ENCODE measurements at regions not wholly inside any gene's neighbourhood (a gene's known extent, or its start where the extent isn't known, plus 50 kb on each side); places are given as distances from the start of the nearest gene placed in this dataset.

- H3K27ac ChIP-seq (ENCODE audit: low read length) = no peak overlapping the region
Observed at GRCh38 chr10:113991091-113991860, 52.4 kb upstream of the ADRB1 start.

More at GRCh38 chr10:113991091-113991860, 52.4 kb upstream of the ADRB1 start:
- no peak overlapping the region for H3K4me3 ChIP-seq (ENCODE audit: low read length)
- TF ChIP-seq CTCF (IDR thresholded peaks at IDR 0.05; ENCODE audit: poor library complexity, severe bottlenecking) (no peak), REST (IDR thresholded peaks at IDR 0.05; ENCODE audit: borderline replicate concordance) (no peak), EP300 (conservative IDR thresholded peaks at IDR 0.05; ENCODE audit: poor library complexity, severe bottlenecking) (no peak), EZH2 (IDR thresholded peaks at IDR 0.05; ENCODE audit: borderline replicate concordance, insufficient read depth, low read length, poor library complexity, severe bottlenecking) (no peak), TAF1 (IDR thresholded peaks at IDR 0.05; ENCODE audit: low read depth) (no peak), MXI1 (conservative IDR thresholded peaks at IDR 0.05; ENCODE audit: poor library complexity, severe bottlenecking) (no peak), SMC3 (conservative IDR thresholded peaks at IDR 0.05; ENCODE audit: poor library complexity) (no peak), RAD21 (conservative IDR thresholded peaks at IDR 0.05) (no peak), POLR2AphosphoS5 (IDR thresholded peaks at IDR 0.05) (no peak)
- no peaks in the 10 kb centered on the region for H3K36me3 ChIP-seq (ENCODE audit: insufficient read depth, low read length)
- H3F3A ChIP-seq (ENCODE audit: insufficient read depth, low read length, poor library complexity, severe bottlenecking) = no peaks in the 10 kb centered on the region
- H3K79me2 ChIP-seq (replicated peaks; ENCODE audit: insufficient read depth, low read length) = no peaks in the 10 kb centered on the region
- no peak overlapping the region for H2AFZ ChIP-seq (ENCODE audit: low read depth, low read length)
- H3K9ac ChIP-seq (ENCODE audit: low read length) = no peak overlapping the region
- no peaks in the 10 kb centered on the region for H3K9me3 ChIP-seq (ENCODE audit: low read length)
- H4K20me1 ChIP-seq (ENCODE audit: insufficient read depth) = no peaks in the 10 kb centered on the region
- H3K9me2 ChIP-seq (ENCODE audit: insufficient read depth, low read length) = no peaks in the 10 kb centered on the region
- no peak overlapping the region for H3K4me2 ChIP-seq (ENCODE audit: low read length)
- H3K27me3 ChIP-seq (ENCODE audit: insufficient read depth, low read depth, low read length) = no peaks in the 10 kb centered on the region

Data from neural cell (in vitro differentiated cells).